ENCODE measurements at regions not wholly inside any gene's neighbourhood (a gene's known extent, or its start where the extent isn't known, plus 50 kb on each side); places are given as distances from the start of the nearest gene placed in this dataset.

DNA sequence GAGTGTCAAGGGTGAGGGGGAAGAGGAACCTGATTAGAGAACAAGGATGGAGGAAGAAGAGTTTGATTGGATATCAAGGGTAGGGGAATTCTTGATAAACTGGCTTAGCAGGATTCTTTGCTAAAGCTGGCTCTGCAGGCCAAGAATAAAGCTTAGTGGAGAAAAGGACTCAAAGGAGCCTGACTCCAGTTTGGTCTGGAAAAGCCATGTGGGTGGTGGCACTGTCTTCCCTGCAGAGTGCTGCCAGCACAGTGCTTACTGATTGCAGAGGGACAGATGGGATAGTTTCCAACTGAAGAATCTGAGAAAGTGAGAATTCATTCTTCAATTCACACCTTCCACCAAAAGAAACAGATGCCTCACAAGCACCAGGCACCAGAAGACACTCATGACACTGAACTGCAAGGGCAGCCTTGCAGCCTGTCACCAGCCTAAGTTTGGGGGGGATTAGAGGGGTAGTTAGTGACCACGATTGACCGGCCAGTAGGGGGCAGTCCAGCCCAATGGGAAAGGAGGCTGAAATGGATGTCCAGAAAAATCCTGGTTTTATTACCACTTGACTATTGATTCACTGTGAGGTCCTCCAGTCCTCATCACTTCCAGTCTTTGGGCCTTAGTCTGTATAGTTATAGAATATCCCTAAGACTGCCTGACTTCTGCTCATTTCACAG is 334.5 kb downstream of the SMAD2 start:
- DNase-seq: no peak
- H3K9me3 Mint-ChIP-seq: peaks cover 18% of the 10 kb centered on the region
- peaks cover 4% of the 10 kb centered on the region for H3K36me3 Mint-ChIP-seq (ENCODE audit: low read depth)
- H3K4me3 Mint-ChIP-seq: no peak overlapping the region
- no peak overlapping the region for H3K27ac Mint-ChIP-seq
- H3K4me1 Mint-ChIP-seq: peaks cover 22% of the 10 kb centered on the region
- TF ChIP-seq CTCF (IDR thresholded peaks at IDR 0.05): no peak
- H3K27me3 Mint-ChIP-seq (ENCODE audit: low read depth, poor library complexity): peaks cover 26% of the 10 kb centered on the region

GRCh38 chr18:47594621-47595086 is 335.8 kb downstream of the SMAD2 start:
- no peak for DNase-seq
- Mint-ChIP-seq H3K4me3 (no peak overlapping the region), H3K27me3 (ENCODE audit: low read depth, poor library complexity) (peaks cover 32% of the 10 kb centered on the region), H3K4me1 (peaks cover 22% of the 10 kb centered on the region), H3K27ac (no peak overlapping the region), H3K36me3 (ENCODE audit: low read depth) (peaks cover 4% of the 10 kb centered on the region), H3K9me3 (peaks cover 21% of the 10 kb centered on the region)
- TF ChIP-seq CTCF (IDR thresholded peaks at IDR 0.05): no peak

DNA sequence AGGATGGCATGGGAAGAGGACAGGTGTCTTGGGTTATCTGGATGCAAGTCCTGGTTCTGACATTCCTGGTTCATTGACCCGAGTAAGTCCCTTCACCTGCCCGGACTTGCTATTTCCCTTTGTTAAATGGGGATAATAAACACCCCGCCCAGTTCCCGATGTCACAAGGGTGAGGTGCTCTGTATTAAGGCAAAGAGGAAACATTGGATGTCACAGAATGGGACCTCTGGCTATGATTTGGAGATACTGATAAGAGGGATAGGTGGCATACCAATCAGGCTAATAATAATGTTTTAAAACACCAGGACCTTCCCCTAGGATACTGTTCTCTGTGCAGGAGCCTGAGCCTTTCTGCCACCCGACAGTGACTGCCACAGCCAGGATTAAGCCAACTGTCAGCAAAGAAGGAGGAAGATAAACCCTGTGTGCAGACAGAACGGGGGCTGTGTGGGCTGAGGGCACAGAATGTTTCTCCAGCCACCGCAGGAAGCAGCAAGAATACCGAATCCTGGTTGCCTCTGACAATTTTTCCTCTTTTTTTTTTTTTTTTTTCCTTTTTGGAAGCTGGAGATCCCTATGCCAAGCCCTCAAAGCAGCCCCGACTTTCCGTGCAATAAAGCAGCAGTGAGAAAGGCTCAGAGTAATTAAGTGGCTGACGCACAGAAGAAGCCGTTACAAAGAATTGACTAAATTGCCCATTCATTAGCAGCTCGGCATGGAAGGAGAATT is 336.6 kb downstream of the SMAD2 start:
- peaks cover 4% of the 10 kb centered on the region for H3K36me3 Mint-ChIP-seq (ENCODE audit: low read depth)
- H3K4me3 Mint-ChIP-seq: peak overlapping the region; percentile 62
- peaks cover 32% of the 10 kb centered on the region for H3K27me3 Mint-ChIP-seq (ENCODE audit: low read depth, poor library complexity)
- DNase-seq: no peak
- H3K9me3 Mint-ChIP-seq: peaks cover 21% of the 10 kb centered on the region
- TF ChIP-seq CTCF (IDR thresholded peaks at IDR 0.05): no peak
- no peak overlapping the region for H3K27ac Mint-ChIP-seq
- H3K4me1 Mint-ChIP-seq: peaks cover 22% of the 10 kb centered on the region

GRCh38 chr18:47591429-47591828 is 339.0 kb downstream of the SMAD2 start:
- peaks cover 30% of the 10 kb centered on the region for H3K27me3 Mint-ChIP-seq (ENCODE audit: low read depth, poor library complexity)

DNA sequence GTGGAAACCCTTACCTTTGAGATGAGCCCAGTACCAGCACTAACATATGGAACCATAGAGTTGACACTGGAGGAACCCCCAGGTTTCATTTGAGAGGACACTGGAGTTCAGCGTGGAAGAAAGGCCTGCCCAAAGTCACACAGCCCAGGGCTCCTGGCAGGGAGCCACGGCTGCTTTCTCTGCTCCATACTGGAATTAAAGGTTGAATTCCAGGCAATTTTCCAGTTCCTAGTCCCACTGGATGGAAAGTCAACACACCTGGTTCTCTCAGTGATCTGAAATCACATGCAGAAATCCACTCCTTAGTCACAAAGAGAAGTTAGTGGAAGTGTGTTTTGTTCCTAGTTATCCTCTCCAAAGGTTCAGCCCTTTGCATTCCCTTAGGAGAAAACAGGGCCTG is 336.1 kb upstream of the SKOR2 start:
- no peaks in the 10 kb centered on the region for H3K36me3 Mint-ChIP-seq (ENCODE audit: low read depth)
- peaks cover 4% of the 10 kb centered on the region for H3K9me3 Mint-ChIP-seq
- peaks cover 41% of the 10 kb centered on the region for H3K4me1 Mint-ChIP-seq
- TF ChIP-seq CTCF (IDR thresholded peaks at IDR 0.05): no peak
- H3K27ac Mint-ChIP-seq: no peak overlapping the region
- peaks cover 22% of the 10 kb centered on the region for H3K27me3 Mint-ChIP-seq (ENCODE audit: low read depth, poor library complexity)
- H3K4me3 Mint-ChIP-seq: no peak overlapping the region
- no peak for DNase-seq

More at GRCh38 chr18:47591429-47591828, 339.0 kb downstream of the SMAD2 start:
- Mint-ChIP-seq H3K4me3 (no peak overlapping the region), H3K36me3 (ENCODE audit: low read depth) (peaks cover 4% of the 10 kb centered on the region), H3K9me3 (peaks cover 21% of the 10 kb centered on the region), H3K4me1 (peaks cover 23% of the 10 kb centered on the region), H3K27ac (peak overlapping the region; percentile 48)
- no peak for DNase-seq
- no peak for TF ChIP-seq CTCF (IDR thresholded peaks at IDR 0.05)
